OCI-LY3 (cell line): ENCODE measurements at regions not wholly inside any gene's neighbourhood (a gene's known extent, or its start where the extent isn't known, plus 50 kb on each side); places are given as distances from the start of the nearest gene placed in this dataset.
A peak's percentile ranks its signal among the peaks of the same experiment; 100 is the strongest.

Experiments used
- H2AFZ ChIP-seq: fragments of 200-600, 300-600 bp; shearing (Covaris generic); 2 replicates; pipeline ENCODE4 v1.6.0; 2014; ENCODE audit warnings: antibody characterized with exemption, low read depth, low read length
- H3K27ac ChIP-seq: fragments of 200-600, 300-600 bp; sonication (generic); 2 replicates; pipeline ENCODE4 v1.5.1; 2014; ENCODE audit warnings: mild to moderate bottlenecking, low read length, moderate library complexity, mixed read lengths
- H3K27me3 ChIP-seq: fragments of 200-600, 300-600 bp; sonication (generic); 2 replicates; pipeline ENCODE4 v1.6.1; 2014; ENCODE audit warnings: low read depth, low read length, mixed read lengths
- H3K36me3 ChIP-seq: fragments of 200-600, 300-600 bp; sonication (generic); replicated peaks from 2 replicates; pipeline ENCODE3; 2014; ENCODE audit warnings: low read depth, low read length, mixed read lengths
- H3K4me1 ChIP-seq: fragments of 300-600, 200-600 bp; sonication (generic); 2 replicates; pipeline ENCODE4 v1.6.1; 2014; ENCODE audit warnings: low read length, mixed read lengths
- H3K4me2 ChIP-seq: fragments of 200-600, 300-600 bp; sonication (generic); 2 replicates; pipeline ENCODE4 v1.6.1; 2014; ENCODE audit warnings: low read length, mixed read lengths
- H3K4me3 ChIP-seq: fragments of 300-600, 200-600 bp; sonication (generic); 2 replicates; pipeline ENCODE4 v1.5.1; 2014; ENCODE audit warnings: antibody characterized with exemption, mild to moderate bottlenecking, low read length, moderate library complexity
- H3K79me2 ChIP-seq: fragments of 300-600, 200-600 bp; shearing (Covaris generic); 2 replicates; pipeline ENCODE4 v1.6.1; 2014; ENCODE audit warnings: mild to moderate bottlenecking, low read length, mixed read lengths
- H3K9ac ChIP-seq: fragments of 300-600, 200-600 bp; shearing (Covaris generic); 2 replicates; pipeline ENCODE4 v1.6.0; 2014; ENCODE audit warnings: mild to moderate bottlenecking, low read length, moderate library complexity
- H3K9me3 ChIP-seq: fragments of 200-600, 300-600 bp; shearing (Covaris generic); 2 replicates; pipeline ENCODE4 v1.6.1; 2014; ENCODE audit warnings: low read length, mixed read lengths; ENCODE audit not compliant: insufficient read depth
- H4K20me1 ChIP-seq: fragments of 200-600, 300-600 bp; sonication (generic); 2 replicates; pipeline ENCODE4 v1.6.1; 2016; ENCODE audit warnings: low read length, mixed read lengths; ENCODE audit not compliant: insufficient read depth
- CTCF ChIP-seq: fragments of 200-600, 300-600 bp; sonication (generic); IDR thresholded peaks from 2 replicates; pipeline ENCODE4 v1.5.1; 2014; ENCODE audit warnings: antibody characterized with exemption, low read length, low read depth
- EZH2phosphoT487 ChIP-seq: fragments of 200-600 bp; shearing (Covaris generic); IDR thresholded peaks from 2 replicates; pipeline ENCODE4 v1.6.1; 2018; ENCODE audit warnings: antibody characterized with exemption, mixed run types, low read depth

GRCh38 chr1:14181191-14181795, 417.2 kb upstream of the KAZN start:
- Histone ChIP-seq H4K20me1 (no peaks in the 10 kb centered on the region), H3K36me3 (no peaks in the 10 kb centered on the region), H3K4me1 (0 out of 2 replicates have a peak, but pooled peaks cover 2% of the 10 kb centered on the region), H3K9me3 (no peaks in the 10 kb centered on the region), H3K79me2 (no peaks in the 10 kb centered on the region), H3K27me3 (no peaks in the 10 kb centered on the region), H3K27ac (peak overlapping the region; percentile 34), H3K4me2 (no peak overlapping the region), H3K9ac (no peak overlapping the region), H3K4me3 (no peak overlapping the region), H2AFZ (no peak overlapping the region)
- TF ChIP-seq EZH2phosphoT487: no peak
- TF ChIP-seq CTCF: no peak

- no peaks in the 10 kb centered on the region for H3K79me2 ChIP-seq
- no peak overlapping the region for H3K4me3 ChIP-seq
- no peak overlapping the region for H2AFZ ChIP-seq
- no peaks in the 10 kb centered on the region for H3K36me3 ChIP-seq
- H3K27ac ChIP-seq: no peak overlapping the region
- H4K20me1 ChIP-seq: no peaks in the 10 kb centered on the region
- H3K9ac ChIP-seq: no peak overlapping the region
- no peak overlapping the region for H3K4me2 ChIP-seq
- no peaks in the 10 kb centered on the region for H3K27me3 ChIP-seq
- TF ChIP-seq CTCF: no peak
- TF ChIP-seq EZH2phosphoT487: no peak
- H3K9me3 ChIP-seq: no peaks in the 10 kb centered on the region
- no peaks in the 10 kb centered on the region for H3K4me1 ChIP-seq
Observed at GRCh38 chr1:14182856-14183255, 415.6 kb upstream of the KAZN start.

GRCh38 chr1:14183329-14183728, 415.2 kb upstream of the KAZN start:
- no peaks in the 10 kb centered on the region for H3K27me3 ChIP-seq
- no peak overlapping the region for H3K4me3 ChIP-seq
- no peak overlapping the region for H2AFZ ChIP-seq
- H3K4me2 ChIP-seq: no peak overlapping the region
- H4K20me1 ChIP-seq: no peaks in the 10 kb centered on the region
- H3K9me3 ChIP-seq: no peaks in the 10 kb centered on the region
- H3K9ac ChIP-seq: no peak overlapping the region
- no peak overlapping the region for H3K27ac ChIP-seq
- H3K79me2 ChIP-seq: no peaks in the 10 kb centered on the region
- no peaks in the 10 kb centered on the region for H3K36me3 ChIP-seq
- TF ChIP-seq EZH2phosphoT487 (no peak), CTCF (no peak)
- H3K4me1 ChIP-seq: no peaks in the 10 kb centered on the region

- Histone ChIP-seq H3K79me2 (no peaks in the 10 kb centered on the region), H3K4me1 (no peaks in the 10 kb centered on the region), H3K9me3 (no peaks in the 10 kb centered on the region), H3K27ac (no peak overlapping the region), H2AFZ (no peak overlapping the region), H3K4me3 (no peak overlapping the region), H3K27me3 (no peaks in the 10 kb centered on the region), H3K36me3 (no peaks in the 10 kb centered on the region), H4K20me1 (no peaks in the 10 kb centered on the region), H3K4me2 (no peak overlapping the region), H3K9ac (no peak overlapping the region)
- TF ChIP-seq EZH2phosphoT487 (no peak), CTCF (no peak)
Observed at GRCh38 chr1:14184454-14184853, 414.0 kb upstream of the KAZN start.
